ENCODE measurements at regions not wholly inside any gene's neighbourhood (a gene's known extent, or its start where the extent isn't known, plus 50 kb on each side); places are given as distances from the start of the nearest gene placed in this dataset.

DNA sequence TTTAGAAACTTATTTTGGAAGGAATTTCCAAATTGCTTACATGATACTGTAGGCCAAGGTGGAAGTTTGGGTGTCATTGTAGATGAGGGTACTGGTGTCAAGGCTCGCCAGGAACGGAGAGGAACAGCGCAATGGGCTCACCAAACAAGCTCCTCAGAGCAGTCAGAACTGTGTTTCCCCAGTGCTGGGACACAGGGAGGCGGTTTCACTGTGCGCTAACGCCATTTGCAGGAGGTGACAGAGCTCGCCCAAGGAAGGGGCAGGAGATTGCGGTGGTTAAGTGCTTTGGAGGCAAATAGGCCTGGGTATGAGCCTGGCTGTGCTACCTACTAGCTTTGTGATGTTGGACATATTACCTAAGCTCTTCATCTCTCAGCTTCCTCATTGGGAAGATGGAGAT lies 57.3 kb downstream of the HHEX start:
- TF ChIP-seq, protein P1, sequence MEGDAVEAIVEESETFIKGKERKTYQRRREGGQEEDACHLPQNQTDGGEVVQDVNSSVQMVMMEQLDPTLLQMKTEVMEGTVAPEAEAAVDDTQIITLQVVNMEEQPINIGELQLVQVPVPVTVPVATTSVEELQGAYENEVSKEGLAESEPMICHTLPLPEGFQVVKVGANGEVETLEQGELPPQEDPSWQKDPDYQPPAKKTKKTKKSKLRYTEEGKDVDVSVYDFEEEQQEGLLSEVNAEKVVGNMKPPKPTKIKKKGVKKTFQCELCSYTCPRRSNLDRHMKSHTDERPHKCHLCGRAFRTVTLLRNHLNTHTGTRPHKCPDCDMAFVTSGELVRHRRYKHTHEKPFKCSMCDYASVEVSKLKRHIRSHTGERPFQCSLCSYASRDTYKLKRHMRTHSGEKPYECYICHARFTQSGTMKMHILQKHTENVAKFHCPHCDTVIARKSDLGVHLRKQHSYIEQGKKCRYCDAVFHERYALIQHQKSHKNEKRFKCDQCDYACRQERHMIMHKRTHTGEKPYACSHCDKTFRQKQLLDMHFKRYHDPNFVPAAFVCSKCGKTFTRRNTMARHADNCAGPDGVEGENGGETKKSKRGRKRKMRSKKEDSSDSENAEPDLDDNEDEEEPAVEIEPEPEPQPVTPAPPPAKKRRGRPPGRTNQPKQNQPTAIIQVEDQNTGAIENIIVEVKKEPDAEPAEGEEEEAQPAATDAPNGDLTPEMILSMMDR (IDR thresholded peaks at IDR 0.05; ENCODE audit: insufficient read depth, low read length, poor library complexity, severe bottlenecking) = no peak
- no peak for DNase-seq (ENCODE audit: low read depth)
- no peak overlapping the region for H3K4me3 ChIP-seq (ENCODE audit: low read depth, low read length)

GRCh38 chr10:92747600-92747999 lies 57.8 kb downstream of the HHEX start:
- DNase-seq (ENCODE audit: low read depth) = no peak
- H3K36me3 ChIP-seq (ENCODE audit: control insufficient read depth, insufficient read depth, low read length) = no peaks in the 10 kb centered on the region
- H3K4me3 ChIP-seq (ENCODE audit: low read depth, low read length) = no peak overlapping the region
- TF ChIP-seq, protein P1 (IDR thresholded peaks at IDR 0.05; ENCODE audit: insufficient read depth, low read length, poor library complexity, severe bottlenecking) = no peak
- H3K27me3 ChIP-seq (ENCODE audit: control insufficient read depth, insufficient read depth, low read length) = no peaks in the 10 kb centered on the region

More for the DNA sequence above, 57.3 kb downstream of the HHEX start:
- H3K36me3 ChIP-seq (ENCODE audit: control insufficient read depth, insufficient read depth, low read length) = no peaks in the 10 kb centered on the region
- no peaks in the 10 kb centered on the region for H3K27me3 ChIP-seq (ENCODE audit: control insufficient read depth, insufficient read depth, low read length)

DNA sequence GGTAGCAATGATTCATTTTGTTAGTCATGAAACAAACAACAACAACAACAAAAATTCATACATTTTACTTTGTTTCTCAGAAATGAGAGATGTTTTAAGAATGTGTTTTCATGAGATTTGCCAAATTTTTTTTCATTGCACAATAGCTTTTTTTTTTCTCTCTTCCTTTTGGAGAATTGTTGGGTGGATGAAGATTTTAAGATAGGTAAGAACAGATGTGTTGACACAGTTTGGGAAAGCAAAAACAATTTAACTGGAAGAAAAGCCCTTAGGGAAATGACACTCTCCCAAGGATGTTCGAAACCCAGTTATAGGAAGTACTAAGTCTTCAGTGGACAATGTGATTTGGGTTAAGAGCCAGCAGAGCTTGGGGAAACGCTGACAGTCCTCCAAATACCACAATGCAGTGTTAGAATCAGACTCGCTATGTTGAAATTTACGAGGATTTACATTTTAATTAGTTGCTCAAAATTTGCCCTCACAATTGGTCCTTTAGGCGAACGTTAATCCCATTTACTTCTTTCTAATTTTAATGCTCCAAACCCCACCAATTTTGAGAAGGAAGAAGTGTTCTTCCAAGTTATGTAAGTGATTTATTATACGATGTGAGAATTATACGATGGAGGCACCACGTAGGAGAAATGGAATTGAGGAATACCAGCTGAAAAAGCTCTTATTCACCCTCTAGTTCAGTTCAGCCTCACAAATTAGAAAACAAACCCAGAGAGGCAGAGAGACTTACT lies 61.2 kb downstream of the HHEX start:
- H3K36me3 ChIP-seq (ENCODE audit: control insufficient read depth, insufficient read depth, low read length) = no peaks in the 10 kb centered on the region
- no peak overlapping the region for H3K4me3 ChIP-seq (ENCODE audit: low read depth, low read length)
- TF ChIP-seq, protein P1 (IDR thresholded peaks at IDR 0.05; ENCODE audit: insufficient read depth, low read length, poor library complexity, severe bottlenecking) = no peak
- no peaks in the 10 kb centered on the region for H3K27me3 ChIP-seq (ENCODE audit: control insufficient read depth, insufficient read depth, low read length)
- DNase-seq (ENCODE audit: low read depth) = no peak

- H3K36me3 ChIP-seq (ENCODE audit: control insufficient read depth, insufficient read depth, low read length) = no peaks in the 10 kb centered on the region
- TF ChIP-seq, protein P1 (IDR thresholded peaks at IDR 0.05; ENCODE audit: insufficient read depth, low read length, poor library complexity, severe bottlenecking) = no peak
- no peak for DNase-seq (ENCODE audit: low read depth)
- no peaks in the 10 kb centered on the region for H3K27me3 ChIP-seq (ENCODE audit: control insufficient read depth, insufficient read depth, low read length)
- no peak overlapping the region for H3K4me3 ChIP-seq (ENCODE audit: low read depth, low read length)
Observed at GRCh38 chr10:92751534-92751811, 61.7 kb downstream of the HHEX start.

DNA sequence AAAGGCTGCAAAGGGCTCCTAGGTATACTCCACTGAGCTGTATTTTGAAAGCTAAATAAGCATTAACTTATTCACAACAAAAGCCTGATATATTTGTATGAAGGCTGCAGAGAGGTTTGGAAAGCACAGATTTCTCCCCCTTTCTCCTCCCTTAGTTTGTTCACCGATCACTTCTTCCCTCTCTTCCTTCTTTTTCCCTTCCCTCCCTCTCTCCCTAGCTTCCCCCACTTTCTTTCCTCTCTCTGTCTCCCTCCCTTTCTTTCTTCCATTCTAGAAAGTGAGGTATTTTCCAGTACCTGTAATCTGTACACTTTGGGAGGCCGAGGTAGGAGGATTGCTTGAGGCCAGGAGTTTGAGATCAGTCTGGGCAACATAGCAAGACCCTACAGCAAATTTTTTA lies 62.1 kb downstream of the HHEX start:
- TF ChIP-seq, protein P1 (IDR thresholded peaks at IDR 0.05; ENCODE audit: insufficient read depth, low read length, poor library complexity, severe bottlenecking) = no peak
- Histone ChIP-seq H3K36me3 (ENCODE audit: control insufficient read depth, insufficient read depth, low read length) (no peaks in the 10 kb centered on the region), H3K4me3 (ENCODE audit: low read depth, low read length) (no peak overlapping the region), H3K27me3 (ENCODE audit: control insufficient read depth, insufficient read depth, low read length) (no peaks in the 10 kb centered on the region)
- no peak for DNase-seq (ENCODE audit: low read depth)

- TF ChIP-seq, protein P1 (IDR thresholded peaks at IDR 0.05; ENCODE audit: insufficient read depth, low read length, poor library complexity, severe bottlenecking) = no peak
- DNase-seq (ENCODE audit: low read depth) = no peak
- no peak overlapping the region for H3K4me3 ChIP-seq (ENCODE audit: low read depth, low read length)
- no peaks in the 10 kb centered on the region for H3K27me3 ChIP-seq (ENCODE audit: control insufficient read depth, insufficient read depth, low read length)
- H3K36me3 ChIP-seq (ENCODE audit: control insufficient read depth, insufficient read depth, low read length) = no peaks in the 10 kb centered on the region
Observed at GRCh38 chr10:92753865-92754264, 64.1 kb downstream of the HHEX start.

Data from kidney epithelial cell (primary cell).